ENCODE measurements at regions not wholly inside any gene's neighbourhood (a gene's known extent, or its start where the extent isn't known, plus 50 kb on each side); places are given as distances from the start of the nearest gene placed in this dataset.

- DNase-seq (ENCODE audit: low read depth): no peak
Observed at GRCh38 chr2:23091019-23091418, 294.0 kb upstream of the KLHL29 start.

- no peak for DNase-seq (ENCODE audit: low read depth)
Observed at GRCh38 chr2:23091900-23092299, 293.1 kb upstream of the KLHL29 start.

GRCh38 chr2:23092831-23093230 lies 292.1 kb upstream of the KLHL29 start:
- DNase-seq (ENCODE audit: low read depth): no peak

GRCh38 chr2:23093513-23093912 lies 291.5 kb upstream of the KLHL29 start:
- DNase-seq (ENCODE audit: low read depth): no peak

- DNase-seq (ENCODE audit: low read depth): no peak
Observed at GRCh38 chr2:23096906-23097602, 287.9 kb upstream of the KLHL29 start.

- no peak for DNase-seq (ENCODE audit: low read depth)
Observed at GRCh38 chr2:23100406-23100805, 284.6 kb upstream of the KLHL29 start.

GRCh38 chr2:23106242-23106785 lies 278.7 kb upstream of the KLHL29 start:
- DNase-seq (ENCODE audit: low read depth): no peak

GRCh38 chr2:23107327-23107941 lies 277.5 kb upstream of the KLHL29 start:
- no peak for DNase-seq (ENCODE audit: low read depth)

- no peak for DNase-seq (ENCODE audit: low read depth)
Observed at GRCh38 chr2:23111263-23111662, 273.7 kb upstream of the KLHL29 start.

GRCh38 chr2:23112517-23112916 lies 272.5 kb upstream of the KLHL29 start:
- DNase-seq (ENCODE audit: low read depth): no peak

GRCh38 chr2:23114299-23114698 lies 270.7 kb upstream of the KLHL29 start:
- DNase-seq (ENCODE audit: low read depth): no peak

GRCh38 chr2:23118313-23118712 lies 266.7 kb upstream of the KLHL29 start:
- no peak for DNase-seq (ENCODE audit: low read depth)

- DNase-seq (ENCODE audit: low read depth): no peak
Observed at GRCh38 chr2:23118894-23119293, 266.1 kb upstream of the KLHL29 start.

GRCh38 chr2:23120161-23120560 lies 264.8 kb upstream of the KLHL29 start:
- DNase-seq (ENCODE audit: low read depth): no peak

GRCh38 chr2:23121968-23122648 lies 262.9 kb upstream of the KLHL29 start:
- DNase-seq (ENCODE audit: low read depth): no peak

GRCh38 chr2:23122681-23123215 lies 262.2 kb upstream of the KLHL29 start:
- DNase-seq (ENCODE audit: low read depth): no peak

GRCh38 chr2:23123686-23124085 lies 261.3 kb upstream of the KLHL29 start:
- DNase-seq (ENCODE audit: low read depth): no peak

- DNase-seq (ENCODE audit: low read depth): no peak
Observed at GRCh38 chr2:23124214-23124750, 260.7 kb upstream of the KLHL29 start.

GRCh38 chr2:23127465-23127864 lies 257.5 kb upstream of the KLHL29 start:
- no peak for DNase-seq (ENCODE audit: low read depth)

GRCh38 chr2:23128684-23129292 lies 256.2 kb upstream of the KLHL29 start:
- DNase-seq (ENCODE audit: low read depth): no peak

- no peak for DNase-seq (ENCODE audit: low read depth)
Observed at GRCh38 chr2:23131066-23131575, 253.9 kb upstream of the KLHL29 start.

GRCh38 chr2:23132000-23132399 lies 253.0 kb upstream of the KLHL29 start:
- no peak for DNase-seq (ENCODE audit: low read depth)
